Epithelial cell of esophagus (primary cell): ENCODE measurements at regions not wholly inside any gene's neighbourhood (a gene's known extent, or its start where the extent isn't known, plus 50 kb on each side); places are given as distances from the start of the nearest gene placed in this dataset.

ENCODE experiments used
- DNase-seq: peaks from one replicate; pipeline ENCODE4 v3.0.0; 2010; ENCODE audit warnings: low read depth
- H3K4me3 ChIP-seq: 2 replicates; pipeline ENCODE4 v1.5.1; 2011; ENCODE audit warnings: mild to moderate bottlenecking, low read length, control low read depth
- CTCF ChIP-seq: IDR thresholded peaks from 2 replicates; pipeline ENCODE4 v1.5.1; 2011; ENCODE audit warnings: low read depth, mild to moderate bottlenecking, low read length, control low read depth, inconsistent platforms; ENCODE audit not compliant: insufficient read depth; ENCODE audit errors: missing control alignments

DNA sequence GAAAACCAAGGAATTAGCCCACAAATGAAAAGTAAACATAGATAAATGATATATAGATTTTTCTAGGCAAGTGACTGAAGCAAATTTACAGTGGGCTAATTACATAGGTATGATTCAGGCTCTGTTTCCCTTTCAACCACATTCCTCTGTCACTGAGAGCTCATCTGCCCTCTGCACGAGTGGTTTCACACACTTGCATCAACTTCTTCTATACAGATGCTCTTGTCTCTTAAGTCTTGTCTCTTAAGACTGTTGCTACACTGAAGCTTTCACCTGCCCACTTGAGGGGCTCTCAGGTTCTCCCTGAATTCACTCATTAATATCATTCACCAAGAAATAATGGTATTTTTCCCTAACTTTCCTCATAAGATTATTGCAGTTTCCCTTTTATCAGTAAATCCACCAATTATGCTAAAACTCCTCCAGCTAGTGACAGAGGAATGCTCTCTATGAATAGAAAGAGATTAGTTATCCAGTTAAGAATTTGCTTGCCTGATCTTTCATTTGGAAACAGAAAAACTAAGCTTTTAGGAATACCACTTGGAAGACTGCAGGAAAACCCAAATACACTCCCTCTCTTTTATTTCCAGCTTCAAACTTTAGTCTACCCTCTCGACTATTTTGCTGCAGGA, 95.7 kb downstream of the ELAPOR2 start:
- TF ChIP-seq CTCF, result no peak
- no peak for DNase-seq
- H3K4me3 ChIP-seq, result no peak overlapping the region

GRCh38 chr7:86962623-86963022, 96.8 kb downstream of the ELAPOR2 start:
- DNase-seq, result no peak
- TF ChIP-seq CTCF, result no peak
- H3K4me3 ChIP-seq, result no peak overlapping the region

DNA sequence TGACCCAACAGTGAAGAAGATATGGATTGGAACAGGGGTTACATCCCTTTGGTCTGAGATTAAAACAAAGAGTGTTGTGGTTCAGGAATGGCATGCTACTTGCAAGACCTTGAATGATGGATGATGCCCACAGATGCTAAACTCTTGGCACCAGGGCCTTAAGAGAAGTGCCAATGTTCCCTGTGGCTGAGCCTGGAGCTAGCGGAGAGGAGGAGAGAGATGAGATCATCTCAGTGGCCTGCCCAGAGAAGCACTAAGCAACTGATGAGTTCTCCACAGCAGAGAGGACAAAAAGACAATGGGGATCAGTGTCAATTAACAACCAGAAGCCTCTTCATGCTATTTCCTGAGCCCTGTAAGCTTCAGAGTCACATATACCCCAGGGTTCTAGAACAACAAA, 97.8 kb downstream of the ELAPOR2 start:
- H3K4me3 ChIP-seq, result no peak overlapping the region
- no peak for TF ChIP-seq CTCF
- DNase-seq, result no peak

GRCh38 chr7:86958380-86958779, 101.1 kb downstream of the ELAPOR2 start:
- TF ChIP-seq CTCF, result no peak
- no peak for DNase-seq
- no peak overlapping the region for H3K4me3 ChIP-seq

DNA sequence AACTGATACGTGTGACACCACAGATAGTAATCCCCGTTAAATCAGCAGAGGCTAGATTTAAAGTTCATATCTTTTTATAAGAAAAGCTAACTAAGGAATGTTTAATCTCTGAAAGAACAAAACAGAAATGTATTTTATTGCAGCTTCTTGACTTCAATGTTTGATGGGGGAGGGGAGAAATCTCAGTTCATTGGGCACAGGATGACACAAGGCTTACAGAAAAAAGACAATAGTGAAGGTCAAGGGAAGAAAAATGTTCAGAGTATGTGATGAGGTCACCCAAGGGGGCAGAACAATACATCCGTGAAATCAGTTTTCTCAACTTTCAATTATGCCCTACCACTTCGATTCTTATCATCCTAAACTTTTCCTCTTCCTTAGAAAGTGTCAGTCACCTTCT, 102.9 kb downstream of the ELAPOR2 start:
- no peak overlapping the region for H3K4me3 ChIP-seq
- no peak for TF ChIP-seq CTCF
- DNase-seq, result no peak

DNA sequence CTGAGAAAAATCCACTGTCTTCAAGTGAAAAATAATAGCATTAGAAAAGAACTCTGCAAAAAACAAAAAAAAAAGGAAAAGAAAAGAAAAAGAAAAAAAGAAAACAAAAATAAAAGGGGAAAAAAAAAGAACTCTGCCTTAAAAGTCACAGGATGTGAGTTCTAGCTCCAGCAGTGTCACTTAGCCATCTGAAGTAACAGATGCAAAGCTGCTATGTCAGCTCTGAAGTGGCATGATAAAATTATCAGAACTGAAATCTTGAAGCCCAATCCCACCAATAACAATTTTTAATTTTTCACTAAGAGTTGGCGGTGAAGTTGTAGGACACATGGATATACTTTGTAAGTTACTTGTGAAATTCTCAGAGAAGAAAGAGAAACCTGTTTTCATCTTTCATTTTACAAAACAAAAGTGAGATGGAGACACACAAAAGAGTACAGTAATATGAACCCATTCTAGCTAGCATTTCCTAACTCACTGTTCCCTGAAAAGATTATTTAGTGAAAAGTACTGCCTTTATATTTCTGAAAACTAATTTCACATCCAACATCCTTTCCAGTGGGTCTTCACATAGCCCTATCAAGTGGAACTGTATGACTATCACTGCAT, 103.5 kb downstream of the ELAPOR2 start:
- no peak for DNase-seq
- TF ChIP-seq CTCF, result no peak
- no peak overlapping the region for H3K4me3 ChIP-seq

DNA sequence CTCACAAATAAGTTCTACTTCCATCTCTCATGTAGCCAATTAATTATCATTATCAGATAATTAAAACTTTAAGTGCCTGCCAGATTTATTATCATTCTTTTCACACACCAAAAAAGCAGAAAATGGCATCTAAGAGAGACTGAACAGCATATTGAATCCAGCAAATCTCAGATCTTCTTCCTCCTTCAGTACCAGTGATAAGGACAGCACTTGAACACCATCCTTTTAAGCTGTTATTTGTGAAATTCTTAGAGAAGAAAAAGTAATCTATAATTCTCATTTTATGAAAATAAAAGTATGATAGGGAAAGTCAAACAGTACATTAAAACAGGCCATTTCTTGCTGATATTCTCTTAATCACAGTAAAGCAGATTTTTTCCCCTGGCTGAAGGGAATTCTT, 104.5 kb downstream of the ELAPOR2 start:
- DNase-seq, result no peak
- no peak overlapping the region for H3K4me3 ChIP-seq
- TF ChIP-seq CTCF, result no peak
